Germinal center (tissue), 1 donor: ENCODE measurements at regions not wholly inside any gene's neighbourhood (a gene's known extent, or its start where the extent isn't known, plus 50 kb on each side); places are given as distances from the start of the nearest gene placed in this dataset.

Experiments
- DNase-seq: peaks from one replicate; pipeline ENCODE4 v3.0.0; 2012; ENCODE audit warnings: mixed read lengths, low spot score

GRCh38 chr5:23072179-23072578, 219.0 kb upstream of the CDH12 start:
- no peak for DNase-seq

- no peak for DNase-seq
These were observed 218.5 kb upstream of the CDH12 start for GRCh38 chr5:23071682-23072081.

- DNase-seq: no peak
These were observed 211.6 kb upstream of the CDH12 start for GRCh38 chr5:23064710-23065109.

GRCh38 chr5:23053846-23054245, 200.7 kb upstream of the CDH12 start:
- no peak for DNase-seq

GRCh38 chr5:23042226-23042625, 189.1 kb upstream of the CDH12 start:
- no peak for DNase-seq

GRCh38 chr5:23035555-23036090, 182.5 kb upstream of the CDH12 start:
- DNase-seq: no peak

GRCh38 chr5:23033864-23034263, 180.7 kb upstream of the CDH12 start:
- no peak for DNase-seq

- DNase-seq: no peak
These were observed 176.1 kb upstream of the CDH12 start for GRCh38 chr5:23029290-23029689.

GRCh38 chr5:23028445-23029021, 175.4 kb upstream of the CDH12 start:
- DNase-seq: no peak

GRCh38 chr5:23027830-23028229, 174.7 kb upstream of the CDH12 start:
- no peak for DNase-seq

GRCh38 chr5:23027331-23027730, 174.2 kb upstream of the CDH12 start:
- no peak for DNase-seq

- no peak for DNase-seq
These were observed 173.4 kb upstream of the CDH12 start for GRCh38 chr5:23026252-23027170.

- no peak for DNase-seq
These were observed 172.6 kb upstream of the CDH12 start for GRCh38 chr5:23025629-23026233.

GRCh38 chr5:23024470-23024869, 171.3 kb upstream of the CDH12 start:
- no peak for DNase-seq

GRCh38 chr5:23014825-23015224, 161.7 kb upstream of the CDH12 start:
- no peak for DNase-seq

- DNase-seq: no peak
These were observed 161.1 kb upstream of the CDH12 start for GRCh38 chr5:23014266-23014665.

GRCh38 chr5:23013395-23013998, 160.4 kb upstream of the CDH12 start:
- DNase-seq: no peak

GRCh38 chr5:23012842-23013241, 159.7 kb upstream of the CDH12 start:
- DNase-seq: no peak

- no peak for DNase-seq
These were observed 154.6 kb upstream of the CDH12 start for GRCh38 chr5:23007762-23008161.

- no peak for DNase-seq
These were observed 154.1 kb upstream of the CDH12 start for GRCh38 chr5:23007236-23007635.

GRCh38 chr5:23001120-23001519, 148.0 kb upstream of the CDH12 start:
- no peak for DNase-seq

GRCh38 chr5:22998774-22999173, 145.6 kb upstream of the CDH12 start:
- no peak for DNase-seq

- no peak for DNase-seq
These were observed 145.2 kb upstream of the CDH12 start for GRCh38 chr5:22998362-22998761.
